ENCODE measurements at regions not wholly inside any gene's neighbourhood (a gene's known extent, or its start where the extent isn't known, plus 50 kb on each side); places are given as distances from the start of the nearest gene placed in this dataset.
A peak's percentile ranks its signal among the peaks of the same experiment; 100 is the strongest.

DNA sequence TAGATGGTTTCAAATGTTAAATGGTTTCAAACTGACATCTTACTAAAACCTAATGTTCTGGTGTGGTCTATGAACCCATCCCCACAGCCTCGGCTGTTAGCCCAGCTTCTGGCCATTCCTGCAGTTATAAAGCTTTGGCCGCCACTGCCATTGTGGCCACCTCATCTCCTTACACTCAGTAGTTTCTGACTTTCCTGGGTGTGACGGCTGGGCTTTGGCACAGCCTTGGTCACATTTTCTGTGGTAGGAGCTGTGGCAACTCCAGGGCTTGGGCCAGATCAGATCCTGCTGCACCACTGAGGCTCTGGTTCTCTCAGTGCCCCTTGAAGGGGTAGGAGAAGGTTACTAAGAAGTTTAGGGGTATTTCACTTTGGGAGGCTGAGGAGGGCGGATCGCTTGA lies 84.2 kb upstream of the STXBP6 start:
- TF ChIP-seq TCF12 (IDR thresholded peaks at IDR 0.05; ENCODE audit: low read depth) (no peak), TEAD4 (IDR thresholded peaks at IDR 0.05) (no peak), TAF1 (IDR thresholded peaks at IDR 0.05; ENCODE audit: low read depth) (no peak), EP300 (IDR thresholded peaks at IDR 0.05; ENCODE audit: borderline replicate concordance) (no peak), RAD21 (IDR thresholded peaks at IDR 0.05; ENCODE audit: low read depth) (no peak), EGR1 (IDR thresholded peaks at IDR 0.05) (no peak), YY1 (IDR thresholded peaks at IDR 0.05; ENCODE audit: low read depth) (no peak), ZBTB7A (IDR thresholded peaks at IDR 0.05; ENCODE audit: low read depth) (no peak)
- TF ChIP-seq, protein P1, sequence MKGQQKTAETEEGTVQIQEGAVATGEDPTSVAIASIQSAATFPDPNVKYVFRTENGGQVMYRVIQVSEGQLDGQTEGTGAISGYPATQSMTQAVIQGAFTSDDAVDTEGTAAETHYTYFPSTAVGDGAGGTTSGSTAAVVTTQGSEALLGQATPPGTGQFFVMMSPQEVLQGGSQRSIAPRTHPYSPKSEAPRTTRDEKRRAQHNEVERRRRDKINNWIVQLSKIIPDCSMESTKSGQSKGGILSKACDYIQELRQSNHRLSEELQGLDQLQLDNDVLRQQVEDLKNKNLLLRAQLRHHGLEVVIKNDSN (IDR thresholded peaks at IDR 0.05), result no peak
- TF ChIP-seq, protein P2, sequence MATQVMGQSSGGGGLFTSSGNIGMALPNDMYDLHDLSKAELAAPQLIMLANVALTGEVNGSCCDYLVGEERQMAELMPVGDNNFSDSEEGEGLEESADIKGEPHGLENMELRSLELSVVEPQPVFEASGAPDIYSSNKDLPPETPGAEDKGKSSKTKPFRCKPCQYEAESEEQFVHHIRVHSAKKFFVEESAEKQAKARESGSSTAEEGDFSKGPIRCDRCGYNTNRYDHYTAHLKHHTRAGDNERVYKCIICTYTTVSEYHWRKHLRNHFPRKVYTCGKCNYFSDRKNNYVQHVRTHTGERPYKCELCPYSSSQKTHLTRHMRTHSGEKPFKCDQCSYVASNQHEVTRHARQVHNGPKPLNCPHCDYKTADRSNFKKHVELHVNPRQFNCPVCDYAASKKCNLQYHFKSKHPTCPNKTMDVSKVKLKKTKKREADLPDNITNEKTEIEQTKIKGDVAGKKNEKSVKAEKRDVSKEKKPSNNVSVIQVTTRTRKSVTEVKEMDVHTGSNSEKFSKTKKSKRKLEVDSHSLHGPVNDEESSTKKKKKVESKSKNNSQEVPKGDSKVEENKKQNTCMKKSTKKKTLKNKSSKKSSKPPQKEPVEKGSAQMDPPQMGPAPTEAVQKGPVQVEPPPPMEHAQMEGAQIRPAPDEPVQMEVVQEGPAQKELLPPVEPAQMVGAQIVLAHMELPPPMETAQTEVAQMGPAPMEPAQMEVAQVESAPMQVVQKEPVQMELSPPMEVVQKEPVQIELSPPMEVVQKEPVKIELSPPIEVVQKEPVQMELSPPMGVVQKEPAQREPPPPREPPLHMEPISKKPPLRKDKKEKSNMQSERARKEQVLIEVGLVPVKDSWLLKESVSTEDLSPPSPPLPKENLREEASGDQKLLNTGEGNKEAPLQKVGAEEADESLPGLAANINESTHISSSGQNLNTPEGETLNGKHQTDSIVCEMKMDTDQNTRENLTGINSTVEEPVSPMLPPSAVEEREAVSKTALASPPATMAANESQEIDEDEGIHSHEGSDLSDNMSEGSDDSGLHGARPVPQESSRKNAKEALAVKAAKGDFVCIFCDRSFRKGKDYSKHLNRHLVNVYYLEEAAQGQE (IDR thresholded peaks at IDR 0.05; ENCODE audit: low read depth), result no peak

DNA sequence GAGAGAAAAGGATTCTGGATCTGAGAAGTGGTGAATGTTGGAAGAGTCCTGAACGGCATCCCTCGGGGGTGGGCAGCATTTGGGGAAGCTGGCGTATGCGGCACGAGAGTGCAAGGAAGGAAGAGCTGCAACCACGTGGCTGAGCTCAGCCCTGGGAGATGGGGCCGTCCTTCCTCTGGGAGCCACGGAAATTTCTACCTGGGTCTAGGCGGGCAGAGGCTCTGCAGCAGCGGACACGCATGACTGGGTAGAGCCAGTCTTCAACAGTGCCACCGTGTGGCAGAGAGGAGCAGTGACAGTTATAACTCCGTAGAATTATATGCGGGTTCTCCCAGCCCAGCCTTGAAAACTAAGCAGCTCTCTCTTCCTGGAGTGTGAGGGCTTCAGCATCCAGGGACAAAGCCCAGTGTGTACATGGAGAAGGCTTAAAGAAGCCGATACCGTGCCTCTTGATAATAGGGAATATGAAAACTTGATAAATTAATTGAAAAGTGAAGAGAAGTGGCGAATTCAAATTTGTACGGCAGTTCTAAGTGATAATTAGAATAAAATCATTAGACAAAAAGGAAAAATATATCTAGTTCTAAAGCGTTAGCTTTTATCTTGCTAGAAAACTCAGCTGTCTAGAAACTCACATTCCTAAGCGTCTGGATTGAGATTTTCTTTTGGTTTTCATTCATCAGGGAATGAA lies 82.9 kb upstream of the STXBP6 start:
- TF ChIP-seq, protein P1 (IDR thresholded peaks at IDR 0.05), result 0 out of 2 replicates have a peak, but pooled peaks have one; percentile 45
- TF ChIP-seq TEAD4 (IDR thresholded peaks at IDR 0.05) (0 out of 2 replicates have a peak, but pooled peaks have one; percentile 20), RAD21 (IDR thresholded peaks at IDR 0.05; ENCODE audit: low read depth) (peak; percentile 79), CEBPB (IDR thresholded peaks at IDR 0.05) (no peak)
- TF ChIP-seq, protein P3, sequence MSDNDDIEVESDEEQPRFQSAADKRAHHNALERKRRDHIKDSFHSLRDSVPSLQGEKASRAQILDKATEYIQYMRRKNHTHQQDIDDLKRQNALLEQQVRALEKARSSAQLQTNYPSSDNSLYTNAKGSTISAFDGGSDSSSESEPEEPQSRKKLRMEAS (IDR thresholded peaks at IDR 0.05), result peak; percentile 82

DNA sequence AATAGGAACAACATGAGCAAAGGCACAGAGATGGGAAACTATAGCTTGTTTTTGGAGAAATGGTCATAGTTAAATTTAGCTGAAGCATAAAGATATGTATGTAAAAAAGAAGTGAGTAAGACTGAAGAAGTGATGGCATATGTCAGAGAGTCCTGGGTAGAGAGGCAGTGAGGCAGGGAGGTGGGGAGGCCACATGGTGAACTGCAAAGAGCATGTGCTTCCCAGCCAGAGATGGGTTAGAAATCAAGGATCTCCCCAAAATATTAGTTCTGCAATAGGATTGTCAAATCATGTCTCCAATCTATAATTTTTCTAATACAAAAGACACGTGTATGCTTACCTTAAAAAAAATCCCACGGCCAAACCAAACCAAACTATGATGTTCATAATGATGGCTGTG lies 82.1 kb upstream of the STXBP6 start:
- no peak for TF ChIP-seq CEBPB (IDR thresholded peaks at IDR 0.05)
- TF ChIP-seq, protein P1 (IDR thresholded peaks at IDR 0.05), result no peak
- TF ChIP-seq TCF12 (IDR thresholded peaks at IDR 0.05; ENCODE audit: low read depth), result no peak
- TF ChIP-seq FOXM1 (IDR thresholded peaks at IDR 0.05; ENCODE audit: borderline replicate concordance, low read depth), result no peak

DNA sequence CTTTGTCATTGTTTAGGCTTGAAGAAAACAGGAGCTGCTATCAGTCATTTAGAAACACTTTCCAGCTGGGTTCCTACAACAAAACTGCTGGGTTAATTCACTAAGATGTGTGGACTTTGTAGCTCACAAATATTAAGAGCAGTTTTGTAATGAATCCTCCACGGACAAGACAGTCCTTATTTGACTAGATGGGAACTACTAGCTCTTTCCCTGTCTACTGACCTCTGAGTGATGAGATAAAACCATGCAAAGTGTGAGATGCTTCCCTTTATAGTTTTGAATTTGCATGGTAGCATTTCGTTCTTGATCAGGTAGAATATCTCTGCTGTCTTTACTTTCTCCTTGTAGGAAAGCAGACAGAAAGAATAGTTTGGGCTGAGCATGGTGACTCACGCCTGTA lies 72.9 kb upstream of the STXBP6 start:
- TF ChIP-seq RAD21 (IDR thresholded peaks at IDR 0.05; ENCODE audit: low read depth) (no peak), EGR1 (IDR thresholded peaks at IDR 0.05) (no peak), CEBPB (IDR thresholded peaks at IDR 0.05) (no peak), EP300 (IDR thresholded peaks at IDR 0.05; ENCODE audit: borderline replicate concordance) (no peak), ZBTB7A (IDR thresholded peaks at IDR 0.05; ENCODE audit: low read depth) (no peak), YY1 (IDR thresholded peaks at IDR 0.05; ENCODE audit: low read depth) (no peak)

DNA sequence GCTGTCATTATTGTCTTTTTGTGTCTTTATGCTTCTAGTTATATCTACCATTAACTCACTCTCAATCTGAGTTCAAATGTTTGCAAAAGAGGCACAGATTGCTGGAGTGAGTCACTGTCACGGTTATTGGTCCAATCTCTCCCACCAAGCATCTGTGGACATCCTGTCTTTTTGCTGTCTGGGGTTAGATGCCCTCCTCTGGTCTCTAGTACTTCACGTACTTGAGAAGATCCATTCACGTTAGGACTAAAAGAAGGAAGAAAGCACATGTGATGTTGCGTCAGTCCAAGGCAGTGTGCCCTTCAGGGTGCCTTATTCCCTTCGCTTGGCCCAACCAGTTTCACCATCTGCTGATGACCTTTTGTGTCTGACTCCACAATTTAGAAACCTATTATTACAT lies 72.3 kb upstream of the STXBP6 start:
- TF ChIP-seq TAF1 (IDR thresholded peaks at IDR 0.05; ENCODE audit: low read depth), result no peak
- TF ChIP-seq, protein P1 (IDR thresholded peaks at IDR 0.05), result no peak
- no peak for TF ChIP-seq TCF12 (IDR thresholded peaks at IDR 0.05; ENCODE audit: low read depth)
- TF ChIP-seq, protein P3 (IDR thresholded peaks at IDR 0.05), result no peak
- TF ChIP-seq EP300 (IDR thresholded peaks at IDR 0.05; ENCODE audit: borderline replicate concordance), result no peak
- no peak for TF ChIP-seq RAD21 (IDR thresholded peaks at IDR 0.05; ENCODE audit: low read depth)
- no peak for TF ChIP-seq FOXM1 (IDR thresholded peaks at IDR 0.05; ENCODE audit: borderline replicate concordance, low read depth)
- TF ChIP-seq, protein P2 (IDR thresholded peaks at IDR 0.05; ENCODE audit: low read depth), result no peak
- no peak for TF ChIP-seq TEAD4 (IDR thresholded peaks at IDR 0.05)
- TF ChIP-seq CREB1 (IDR thresholded peaks at IDR 0.05; ENCODE audit: low read depth), result no peak
- no peak for TF ChIP-seq YY1 (IDR thresholded peaks at IDR 0.05; ENCODE audit: low read depth)
